Large intestine (tissue), 3 donors: ENCODE measurements at regions not wholly inside any gene's neighbourhood (a gene's known extent, or its start where the extent isn't known, plus 50 kb on each side); places are given as distances from the start of the nearest gene placed in this dataset.

ENCODE experiments used
- DNase-seq, 2 donors: peaks; one replicate each; pipeline versions ENCODE4 v3.0.0 to v3.0.0-alpha.2; 2013
- H3K27ac ChIP-seq: one replicate; pipeline ENCODE4 v1.5.1; 2013; ENCODE audit warnings: low read length
- H3K27me3 ChIP-seq: 2 replicates; pipeline ENCODE4 v1.6.1; 2013; ENCODE audit warnings: low read length; ENCODE audit not compliant: control insufficient read depth, insufficient read depth
- H3K36me3 ChIP-seq: 2 replicates; pipeline ENCODE4 v1.6.1; 2013; ENCODE audit warnings: low read length; ENCODE audit not compliant: control insufficient read depth, insufficient read depth
- H3K4me1 ChIP-seq: one replicate; pipeline ENCODE4 v1.6.1; 2013; ENCODE audit warnings: low read length; ENCODE audit not compliant: control insufficient read depth, insufficient read depth
- H3K4me3 ChIP-seq: one replicate; pipeline ENCODE4 v1.5.1; 2013; ENCODE audit warnings: low read length
- H3K9me3 ChIP-seq: one replicate; pipeline ENCODE4 v1.6.1; 2013; ENCODE audit warnings: mild to moderate bottlenecking, low read depth, low read length, moderate library complexity; ENCODE audit not compliant: control insufficient read depth
- WGBS: methylation state at CpG from one replicate; pipeline ENCODE4 v1.1.5; 2013; ENCODE audit warnings: low lambda C conversion rate; ENCODE audit not compliant: insufficient coverage; 5-methylcytosine and 5-hydroxymethylcytosine counted together

DNA sequence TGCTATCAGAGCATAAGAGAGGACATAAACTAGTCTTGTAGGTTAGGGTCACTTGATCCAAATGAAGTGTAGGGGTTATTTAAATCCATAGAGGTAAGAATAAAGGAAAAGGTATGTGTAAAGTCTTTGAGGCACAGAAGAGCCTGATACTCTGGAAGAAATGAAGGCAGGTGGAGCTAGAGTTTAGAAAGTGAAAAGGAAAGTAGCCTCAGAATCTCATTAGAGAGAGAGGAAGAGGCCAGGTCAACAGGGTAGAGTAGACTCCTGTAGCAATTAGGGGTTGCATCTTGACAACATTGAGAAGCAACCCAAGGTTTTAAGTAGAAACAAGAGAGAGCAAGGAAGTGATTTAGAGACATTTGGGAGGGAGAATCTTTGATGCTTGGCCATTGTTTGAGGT is 235.2 kb upstream of the SOX9 start:
- Histone ChIP-seq H3K4me3 (no peak overlapping the region), H3K9me3 (no peaks in the 10 kb centered on the region), H3K27me3 (no peaks in the 10 kb centered on the region), H3K27ac (no peak overlapping the region), H3K36me3 (no peaks in the 10 kb centered on the region), H3K4me1 (no peaks in the 10 kb centered on the region)
- DNase-seq = no peak

DNA sequence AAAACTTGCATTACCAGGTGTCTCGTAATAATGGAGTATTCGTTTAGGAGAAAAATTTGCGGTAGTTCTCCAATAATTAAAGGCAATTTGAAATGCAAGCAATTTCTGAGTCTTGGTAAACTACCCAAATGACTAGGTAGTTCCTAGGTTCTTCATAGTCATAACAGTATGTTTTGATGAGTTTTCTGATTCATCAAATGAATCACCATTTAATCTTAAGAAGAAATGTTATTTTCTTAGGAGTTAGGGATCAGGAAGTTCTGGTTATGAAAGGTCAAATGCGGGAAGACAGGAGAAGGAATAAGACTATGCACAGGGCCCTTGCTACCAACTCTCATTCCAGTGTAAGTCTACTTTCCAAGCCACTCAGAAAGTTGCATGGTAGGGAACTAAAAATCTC is 221.5 kb upstream of the SOX9 start:
- Histone ChIP-seq H3K27me3 (no peaks in the 10 kb centered on the region), H3K4me1 (no peaks in the 10 kb centered on the region), H3K4me3 (no peak overlapping the region), H3K27ac (no peak overlapping the region), H3K9me3 (no peaks in the 10 kb centered on the region), H3K36me3 (no peaks in the 10 kb centered on the region)
- 95% methylated on average over 4 of the region's 4 CpGs for WGBS
- DNase-seq = no peak

- no peaks in the 10 kb centered on the region for H3K4me1 ChIP-seq
- 100% methylated on average over 1 of the region's 6 CpGs for WGBS
- no peak for DNase-seq
- no peak overlapping the region for H3K27ac ChIP-seq
- no peaks in the 10 kb centered on the region for H3K27me3 ChIP-seq
- H3K4me3 ChIP-seq = no peak overlapping the region
- H3K9me3 ChIP-seq = no peaks in the 10 kb centered on the region
- H3K36me3 ChIP-seq = no peaks in the 10 kb centered on the region
These were observed 220.1 kb upstream of the SOX9 start for GRCh38 chr17:71900621-71901229.

DNA sequence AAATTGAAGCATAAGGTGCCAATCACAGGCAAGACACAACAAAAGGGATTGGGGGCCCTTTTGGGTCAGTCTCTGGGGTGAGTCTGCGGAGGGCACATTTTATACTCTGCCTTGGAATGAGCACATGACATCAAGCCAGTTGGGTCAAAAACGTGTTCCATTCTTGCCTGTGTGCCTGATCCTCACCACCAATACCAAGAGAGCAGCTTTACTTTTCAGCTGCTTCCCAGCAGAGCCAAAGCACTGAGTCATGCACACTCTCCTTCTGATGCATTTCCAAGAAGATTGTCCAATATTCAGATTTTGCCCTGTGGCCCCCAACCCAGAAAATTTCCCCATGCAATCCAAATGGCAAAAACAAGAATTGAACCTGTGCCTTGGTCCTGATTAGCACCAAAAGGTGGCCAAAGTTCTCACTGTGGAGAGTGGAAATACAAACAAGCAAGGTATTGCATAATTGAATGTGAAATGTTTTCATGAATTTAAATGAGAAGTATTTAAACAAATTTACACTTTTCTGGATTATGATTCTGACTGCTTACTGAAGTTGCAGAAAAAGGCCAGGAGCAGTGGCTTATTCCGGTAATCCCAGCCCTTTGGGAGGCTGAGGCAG is 217.8 kb upstream of the SOX9 start:
- DNase-seq = no peak
- Histone ChIP-seq H3K36me3 (no peaks in the 10 kb centered on the region), H3K9me3 (no peaks in the 10 kb centered on the region), H3K4me3 (no peak overlapping the region), H3K27me3 (no peaks in the 10 kb centered on the region), H3K27ac (no peak overlapping the region), H3K4me1 (no peaks in the 10 kb centered on the region)
- no CpG with 5 or more reads among the region's 3 CpGs for WGBS

DNA sequence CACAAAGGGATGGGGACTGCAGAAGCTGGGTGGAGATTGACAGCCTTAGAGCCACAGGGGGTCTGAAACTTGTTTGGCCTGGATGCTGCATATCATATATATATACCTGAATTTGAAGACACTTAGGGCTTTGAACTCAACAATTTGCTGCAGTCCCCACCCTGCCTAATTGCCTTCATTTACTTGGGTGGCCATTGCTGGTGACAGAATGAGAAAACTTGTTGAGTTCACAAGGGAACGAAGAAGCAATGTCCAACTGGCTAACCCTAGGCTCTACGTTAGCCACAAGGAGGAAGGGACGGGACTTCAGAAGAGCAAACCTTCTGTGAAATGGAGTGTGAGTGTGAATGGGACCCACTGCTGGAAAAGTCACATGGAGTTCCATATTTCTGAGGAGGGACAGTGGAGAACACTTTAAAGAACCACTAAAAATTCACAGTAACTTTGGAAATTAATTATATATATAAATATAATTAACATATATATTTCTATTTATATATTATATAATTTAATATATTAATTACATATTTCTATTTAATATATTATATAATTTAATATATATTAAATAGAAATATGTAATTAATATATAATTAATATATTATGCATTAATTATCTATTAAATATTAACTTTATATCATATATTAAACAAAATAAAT is 215.3 kb upstream of the SOX9 start:
- Histone ChIP-seq H3K27ac (no peak overlapping the region), H3K9me3 (no peaks in the 10 kb centered on the region), H3K36me3 (no peaks in the 10 kb centered on the region), H3K4me1 (no peaks in the 10 kb centered on the region), H3K27me3 (no peaks in the 10 kb centered on the region), H3K4me3 (no peak overlapping the region)
- DNase-seq = no peak
- WGBS = no CpG with 5 or more reads among the region's 3 CpGs

- H3K9me3 ChIP-seq = no peaks in the 10 kb centered on the region
These were observed 211.7 kb upstream of the SOX9 start for GRCh38 chr17:71909155-71909554.

GRCh38 chr17:71910002-71910401 is 210.8 kb upstream of the SOX9 start:
- H3K27ac ChIP-seq = no peak overlapping the region
- no peaks in the 10 kb centered on the region for H3K4me1 ChIP-seq
- H3K4me3 ChIP-seq = no peak overlapping the region
- H3K9me3 ChIP-seq = no peaks in the 10 kb centered on the region
- H3K36me3 ChIP-seq = no peaks in the 10 kb centered on the region
- WGBS = 60% methylated on average over 1 of the region's 3 CpGs
- no peak for DNase-seq
- no peaks in the 10 kb centered on the region for H3K27me3 ChIP-seq

More at GRCh38 chr17:71909155-71909554, 211.7 kb upstream of the SOX9 start:
- Histone ChIP-seq H3K4me3 (no peak overlapping the region), H3K27me3 (no peaks in the 10 kb centered on the region), H3K27ac (no peak overlapping the region), H3K36me3 (no peaks in the 10 kb centered on the region), H3K4me1 (no peaks in the 10 kb centered on the region)
- no peak for DNase-seq
- no CpG with 5 or more reads among the region's 5 CpGs for WGBS

DNA sequence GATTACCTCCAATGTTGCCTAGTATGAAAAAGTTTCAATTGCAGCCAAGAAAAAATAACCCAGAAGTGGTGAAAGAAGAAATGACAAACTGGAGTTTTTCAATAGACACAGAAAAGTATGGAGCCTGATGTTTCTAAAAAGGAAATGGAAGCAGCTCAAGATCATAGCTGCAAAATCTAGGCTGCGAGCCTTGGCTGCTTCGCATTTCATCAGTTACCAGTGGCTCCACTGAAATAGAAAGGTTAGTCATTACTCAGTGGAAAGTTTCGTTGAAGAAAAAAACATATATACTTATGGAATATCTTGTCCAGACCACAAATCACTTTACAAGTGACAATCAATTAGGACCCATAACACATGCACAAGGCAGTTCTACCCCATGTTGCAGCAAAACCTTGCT is 206.8 kb upstream of the SOX9 start:
- Histone ChIP-seq H3K27me3 (no peaks in the 10 kb centered on the region), H3K36me3 (no peaks in the 10 kb centered on the region), H3K9me3 (no peaks in the 10 kb centered on the region), H3K27ac (no peak overlapping the region), H3K4me3 (no peak overlapping the region), H3K4me1 (no peaks in the 10 kb centered on the region)
- no CpG with 5 or more reads among the region's 3 CpGs for WGBS
- no peak for DNase-seq

DNA sequence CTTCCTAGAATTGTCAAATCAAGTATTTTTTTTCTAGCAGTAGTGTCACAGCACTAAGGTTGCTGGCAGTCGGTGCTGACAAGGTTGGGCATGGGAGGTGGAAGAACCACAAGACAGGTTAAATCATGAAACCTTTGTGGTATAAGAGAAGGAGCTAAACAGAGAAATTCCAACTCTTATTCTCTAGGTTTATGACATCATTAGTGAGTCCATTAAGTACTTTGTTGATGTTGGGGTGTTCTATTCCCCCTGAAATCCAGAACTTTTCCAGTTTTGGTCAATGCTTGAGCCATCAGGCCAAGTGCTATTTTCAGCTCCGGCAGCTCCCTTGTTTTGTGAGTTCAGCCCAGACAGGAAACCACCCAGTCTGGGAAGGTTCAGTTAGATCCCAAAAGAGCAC is 206.0 kb upstream of the SOX9 start:
- Histone ChIP-seq H3K4me3 (no peak overlapping the region), H3K4me1 (no peaks in the 10 kb centered on the region), H3K27me3 (no peaks in the 10 kb centered on the region), H3K9me3 (no peaks in the 10 kb centered on the region), H3K27ac (no peak overlapping the region), H3K36me3 (no peaks in the 10 kb centered on the region)
- WGBS = 100% methylated on average over 1 of the region's 2 CpGs
- DNase-seq = no peak

GRCh38 chr17:71917715-71918114 is 203.1 kb upstream of the SOX9 start:
- H3K4me3 ChIP-seq = no peak overlapping the region
- WGBS = 86% methylated on average over 1 of the region's 2 CpGs
- H3K27ac ChIP-seq = no peak overlapping the region
- H3K36me3 ChIP-seq = no peaks in the 10 kb centered on the region
- H3K4me1 ChIP-seq = no peaks in the 10 kb centered on the region
- no peaks in the 10 kb centered on the region for H3K27me3 ChIP-seq
- no peaks in the 10 kb centered on the region for H3K9me3 ChIP-seq
- no peak for DNase-seq

DNA sequence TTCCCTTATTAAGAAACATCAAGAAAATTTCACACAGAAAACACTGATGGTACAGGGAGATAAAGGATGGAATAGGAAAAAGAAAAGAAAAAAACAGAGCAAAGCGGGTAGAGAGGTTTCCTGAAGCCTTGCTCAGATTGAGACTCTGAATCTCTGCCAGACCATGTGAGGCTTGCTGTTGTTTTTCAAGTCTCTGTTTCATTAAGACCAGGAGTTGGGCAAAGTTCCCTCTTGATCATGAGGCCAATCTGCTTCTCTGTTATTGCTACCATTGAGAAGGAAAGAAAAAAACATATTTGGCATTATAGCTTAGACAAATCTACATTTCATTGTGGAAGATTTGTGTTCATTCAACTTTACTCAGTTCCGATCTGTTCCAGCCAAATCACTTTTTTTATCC is 201.6 kb upstream of the SOX9 start:
- Histone ChIP-seq H3K36me3 (no peaks in the 10 kb centered on the region), H3K4me3 (no peak overlapping the region), H3K9me3 (no peaks in the 10 kb centered on the region), H3K4me1 (no peaks in the 10 kb centered on the region), H3K27me3 (no peaks in the 10 kb centered on the region), H3K27ac (no peak overlapping the region)
- DNase-seq = no peak
- 100% methylated on average over 2 of the region's 2 CpGs for WGBS
